ENCODE measurements at regions not wholly inside any gene's neighbourhood (a gene's known extent, or its start where the extent isn't known, plus 50 kb on each side); places are given as distances from the start of the nearest gene placed in this dataset.

- Histone ChIP-seq H3K9me3 (ENCODE audit: control insufficient read depth, low read length) (no peaks in the 10 kb centered on the region), H3K36me3 (ENCODE audit: control insufficient read depth, insufficient read depth, low read length) (no peaks in the 10 kb centered on the region), H3K4me3 (ENCODE audit: insufficient read depth, low read depth, low read length) (no peak overlapping the region), H3K4me1 (ENCODE audit: control insufficient read depth, insufficient read depth, low read length) (no peaks in the 10 kb centered on the region), H3K27ac (ENCODE audit: insufficient read depth, low read depth, low read length, poor library complexity, severe bottlenecking) (no peak overlapping the region), H3K27me3 (ENCODE audit: control insufficient read depth, insufficient read depth, low read length, poor library complexity, severe bottlenecking) (peaks cover 16% of the 10 kb centered on the region)
- WGBS, 2 experiments = 95 to 98% methylated on average over 3 of the region's 3 CpGs
These were observed 151.9 kb upstream of the ZNF184 start for GRCh38 chr6:27624694-27625262.

GRCh38 chr6:27623103-27623502 lies 150.2 kb upstream of the ZNF184 start:
- no peak overlapping the region for H3K4me3 ChIP-seq (ENCODE audit: insufficient read depth, low read depth, low read length)
- WGBS, 2 experiments = 89 to 92% methylated on average over 3 of the region's 3 CpGs
- H3K36me3 ChIP-seq (ENCODE audit: control insufficient read depth, insufficient read depth, low read length) = no peaks in the 10 kb centered on the region
- H3K27me3 ChIP-seq (ENCODE audit: control insufficient read depth, insufficient read depth, low read length, poor library complexity, severe bottlenecking) = peaks cover 8% of the 10 kb centered on the region
- no peaks in the 10 kb centered on the region for H3K9me3 ChIP-seq (ENCODE audit: control insufficient read depth, low read length)
- no peak overlapping the region for H3K27ac ChIP-seq (ENCODE audit: insufficient read depth, low read depth, low read length, poor library complexity, severe bottlenecking)
- H3K4me1 ChIP-seq (ENCODE audit: control insufficient read depth, insufficient read depth, low read length) = no peaks in the 10 kb centered on the region

GRCh38 chr6:27619436-27619835 lies 146.5 kb upstream of the ZNF184 start:
- Histone ChIP-seq H3K36me3 (ENCODE audit: control insufficient read depth, insufficient read depth, low read length) (no peaks in the 10 kb centered on the region), H3K9me3 (ENCODE audit: control insufficient read depth, low read length) (no peaks in the 10 kb centered on the region), H3K4me1 (ENCODE audit: control insufficient read depth, insufficient read depth, low read length) (no peaks in the 10 kb centered on the region), H3K27me3 (ENCODE audit: control insufficient read depth, insufficient read depth, low read length, poor library complexity, severe bottlenecking) (peaks cover 22% of the 10 kb centered on the region), H3K27ac (ENCODE audit: insufficient read depth, low read depth, low read length, poor library complexity, severe bottlenecking) (no peak overlapping the region), H3K4me3 (ENCODE audit: insufficient read depth, low read depth, low read length) (no peak overlapping the region)
- WGBS, 2 experiments = 69 to 85% methylated on average over 4 of the region's 4 CpGs

- 24 to 27% methylated on average over 32 of the region's 32 CpGs for WGBS, 2 experiments
- Histone ChIP-seq H3K36me3 (ENCODE audit: control insufficient read depth, insufficient read depth, low read length) (no peaks in the 10 kb centered on the region), H3K9me3 (ENCODE audit: control insufficient read depth, low read length) (no peaks in the 10 kb centered on the region), H3K27ac (ENCODE audit: insufficient read depth, low read depth, low read length, poor library complexity, severe bottlenecking) (no peak overlapping the region), H3K4me3 (ENCODE audit: insufficient read depth, low read depth, low read length) (peak overlapping the region; percentile 47), H3K27me3 (ENCODE audit: control insufficient read depth, insufficient read depth, low read length, poor library complexity, severe bottlenecking) (peaks cover 22% of the 10 kb centered on the region), H3K4me1 (ENCODE audit: control insufficient read depth, insufficient read depth, low read length) (no peaks in the 10 kb centered on the region)
These were observed 145.1 kb upstream of the ZNF184 start for GRCh38 chr6:27617700-27618689.

GRCh38 chr6:27617046-27617687 lies 144.3 kb upstream of the ZNF184 start:
- H3K4me3 ChIP-seq (ENCODE audit: insufficient read depth, low read depth, low read length) = peak overlapping the region; percentile 47
- peaks cover 25% of the 10 kb centered on the region for H3K27me3 ChIP-seq (ENCODE audit: control insufficient read depth, insufficient read depth, low read length, poor library complexity, severe bottlenecking)
- 1 to 2% methylated on average over 17 to 18 of the region's 18 CpGs for WGBS, 2 experiments
- H3K36me3 ChIP-seq (ENCODE audit: control insufficient read depth, insufficient read depth, low read length) = no peaks in the 10 kb centered on the region
- H3K9me3 ChIP-seq (ENCODE audit: control insufficient read depth, low read length) = no peaks in the 10 kb centered on the region
- no peak overlapping the region for H3K27ac ChIP-seq (ENCODE audit: insufficient read depth, low read depth, low read length, poor library complexity, severe bottlenecking)
- no peaks in the 10 kb centered on the region for H3K4me1 ChIP-seq (ENCODE audit: control insufficient read depth, insufficient read depth, low read length)

- WGBS, 2 experiments = 59 to 62% methylated on average over 6 of the region's 6 CpGs
- Histone ChIP-seq H3K27me3 (ENCODE audit: control insufficient read depth, insufficient read depth, low read length, poor library complexity, severe bottlenecking) (peaks cover 28% of the 10 kb centered on the region), H3K4me1 (ENCODE audit: control insufficient read depth, insufficient read depth, low read length) (no peaks in the 10 kb centered on the region), H3K9me3 (ENCODE audit: control insufficient read depth, low read length) (no peaks in the 10 kb centered on the region), H3K36me3 (ENCODE audit: control insufficient read depth, insufficient read depth, low read length) (no peaks in the 10 kb centered on the region), H3K4me3 (ENCODE audit: insufficient read depth, low read depth, low read length) (peak overlapping the region; percentile 47), H3K27ac (ENCODE audit: insufficient read depth, low read depth, low read length, poor library complexity, severe bottlenecking) (no peak overlapping the region)
These were observed 143.6 kb upstream of the ZNF184 start for GRCh38 chr6:27616328-27617045.

GRCh38 chr6:27611451-27611850 lies 138.5 kb upstream of the ZNF184 start:
- H3K27ac ChIP-seq (ENCODE audit: insufficient read depth, low read depth, low read length, poor library complexity, severe bottlenecking) = no peak overlapping the region
- no peak overlapping the region for H3K4me3 ChIP-seq (ENCODE audit: insufficient read depth, low read depth, low read length)
- H3K4me1 ChIP-seq (ENCODE audit: control insufficient read depth, insufficient read depth, low read length) = no peaks in the 10 kb centered on the region
- 85 to 88% methylated on average over 1 of the region's 1 CpG for WGBS, 2 experiments
- H3K36me3 ChIP-seq (ENCODE audit: control insufficient read depth, insufficient read depth, low read length) = no peaks in the 10 kb centered on the region
- H3K9me3 ChIP-seq (ENCODE audit: control insufficient read depth, low read length) = no peaks in the 10 kb centered on the region
- peaks cover 12% of the 10 kb centered on the region for H3K27me3 ChIP-seq (ENCODE audit: control insufficient read depth, insufficient read depth, low read length, poor library complexity, severe bottlenecking)

- Histone ChIP-seq H3K4me3 (ENCODE audit: insufficient read depth, low read depth, low read length) (no peak overlapping the region), H3K9me3 (ENCODE audit: control insufficient read depth, low read length) (no peaks in the 10 kb centered on the region), H3K27ac (ENCODE audit: insufficient read depth, low read depth, low read length, poor library complexity, severe bottlenecking) (no peak overlapping the region), H3K4me1 (ENCODE audit: control insufficient read depth, insufficient read depth, low read length) (no peaks in the 10 kb centered on the region), H3K36me3 (ENCODE audit: control insufficient read depth, insufficient read depth, low read length) (no peaks in the 10 kb centered on the region), H3K27me3 (ENCODE audit: control insufficient read depth, insufficient read depth, low read length, poor library complexity, severe bottlenecking) (peaks cover 10% of the 10 kb centered on the region)
- 47 to 50% methylated on average over 7 to 8 of the region's 8 CpGs for WGBS, 2 experiments
These were observed 136.3 kb upstream of the ZNF184 start for GRCh38 chr6:27608916-27609883.

All from ectodermal cell (in vitro differentiated cells).